Activated CD8-positive, alpha-beta memory T cell treated with anti-CD3 and anti-CD28 coated beads, Interleukin-2, amount 10 ng/mL, durations not matched to agents 7 days and 5 days (primary cell): ENCODE measurements at regions not wholly inside any gene's neighbourhood (a gene's known extent, or its start where the extent isn't known, plus 50 kb on each side); places are given as distances from the start of the nearest gene placed in this dataset.

Experiments
- ATAC-seq: fragments of 150-1000 bp; cut with Tn5 transposase; one replicate; pipeline ENCODE4 v1.10.0; 2021; ENCODE audit warnings: moderate library complexity
- CTCF ChIA-PET: fragments of 350-600 bp; sonication (Branson Sonifier 250); formaldehyde crosslinking; loops from one replicate; lab custom pipeline; 2021; ENCODE audit warnings: antibody characterized with exemption; lab: Charles Lee
- DNase-seq: peaks from one replicate; pipeline ENCODE4 v3.0.0-alpha.2; 2020
- H3K27ac Mint-ChIP-seq: one replicate; pipeline ENCODE4 v1.8.0; 2021; ENCODE audit warnings: mild to moderate bottlenecking, mixed read lengths
- H3K27me3 Mint-ChIP-seq: one replicate; pipeline ENCODE4 v1.8.0; 2021; ENCODE audit warnings: mixed read lengths
- H3K36me3 Mint-ChIP-seq: one replicate; pipeline ENCODE4 v1.8.0; 2021; ENCODE audit warnings: mild to moderate bottlenecking, mixed read lengths
- H3K4me1 Mint-ChIP-seq: one replicate; pipeline ENCODE4 v1.8.0; 2021; ENCODE audit warnings: mixed read lengths
- H3K4me3 Mint-ChIP-seq: one replicate; pipeline ENCODE4 v1.8.0; 2021; ENCODE audit warnings: mild to moderate bottlenecking, moderate library complexity, mixed read lengths
- H3K9me3 Mint-ChIP-seq: one replicate; pipeline ENCODE4 v1.8.0; 2022; ENCODE audit warnings: low read depth, mixed read lengths

GRCh38 chr18:57970356-57971095, 73.5 kb upstream of the NEDD4L start:
- no peak for DNase-seq
- CTCF ChIA-PET: no interaction called here
- Mint-ChIP-seq H3K4me1 (peaks cover 11% of the 10 kb centered on the region), H3K36me3 (no peaks in the 10 kb centered on the region), H3K9me3 (no peaks in the 10 kb centered on the region), H3K27ac (no peak overlapping the region), H3K27me3 (peaks cover 8% of the 10 kb centered on the region), H3K4me3 (no peak overlapping the region)
- no peak for ATAC-seq

GRCh38 chr18:57969824-57970223, 74.2 kb upstream of the NEDD4L start:
- Mint-ChIP-seq H3K9me3 (no peaks in the 10 kb centered on the region), H3K4me1 (peaks cover 11% of the 10 kb centered on the region), H3K27ac (no peak overlapping the region), H3K36me3 (no peaks in the 10 kb centered on the region), H3K4me3 (no peak overlapping the region), H3K27me3 (peaks cover 14% of the 10 kb centered on the region)
- CTCF ChIA-PET: no interaction called here
- DNase-seq (peak; percentile 43), ATAC-seq (no peak)

GRCh38 chr18:57965246-57965645, 78.8 kb upstream of the NEDD4L start:
- H3K4me3 Mint-ChIP-seq: no peak overlapping the region
- no peak for DNase-seq
- ATAC-seq: no peak
- CTCF ChIA-PET: no interaction called here
- H3K27me3 Mint-ChIP-seq: peaks cover 18% of the 10 kb centered on the region
- no peak overlapping the region for H3K27ac Mint-ChIP-seq
- peaks cover 11% of the 10 kb centered on the region for H3K4me1 Mint-ChIP-seq
- H3K36me3 Mint-ChIP-seq: no peaks in the 10 kb centered on the region
- H3K9me3 Mint-ChIP-seq: no peaks in the 10 kb centered on the region

- Mint-ChIP-seq H3K36me3 (no peaks in the 10 kb centered on the region), H3K4me3 (no peak overlapping the region), H3K27ac (no peak overlapping the region), H3K27me3 (peaks cover 25% of the 10 kb centered on the region), H3K4me1 (no peaks in the 10 kb centered on the region), H3K9me3 (no peaks in the 10 kb centered on the region)
- DNase-seq (no peak), ATAC-seq (no peak)
- CTCF ChIA-PET: interaction anchor here (0.7 kb wide), 1 partner anchor 11 kb away, joined by 3 read pairs; no protein-coding TSS in a partner anchor
Measured at GRCh38 chr18:57961876-57962505, 82.0 kb upstream of the NEDD4L start.

- CTCF ChIA-PET: interaction anchor here (0.7 kb wide), 1 partner anchor 10 kb away, joined by 3 read pairs; no protein-coding TSS in a partner anchor
- Mint-ChIP-seq H3K4me1 (no peaks in the 10 kb centered on the region), H3K36me3 (no peaks in the 10 kb centered on the region), H3K4me3 (no peak overlapping the region), H3K27ac (no peak overlapping the region), H3K9me3 (no peaks in the 10 kb centered on the region), H3K27me3 (peaks cover 25% of the 10 kb centered on the region)
- DNase-seq (no peak), ATAC-seq (no peak)
Measured at GRCh38 chr18:57961411-57961810, 82.6 kb upstream of the NEDD4L start.

- no peak for ATAC-seq
- CTCF ChIA-PET: no interaction called here
- no peak for DNase-seq
- H3K4me1 Mint-ChIP-seq: no peaks in the 10 kb centered on the region
- peaks cover 17% of the 10 kb centered on the region for H3K27me3 Mint-ChIP-seq
- no peaks in the 10 kb centered on the region for H3K36me3 Mint-ChIP-seq
- no peaks in the 10 kb centered on the region for H3K9me3 Mint-ChIP-seq
- H3K4me3 Mint-ChIP-seq: no peak overlapping the region
- no peak overlapping the region for H3K27ac Mint-ChIP-seq
Measured at GRCh38 chr18:57959278-57959677, 84.7 kb upstream of the NEDD4L start.

- DNase-seq (no peak), ATAC-seq (no peak)
- Mint-ChIP-seq H3K27me3 (peaks cover 17% of the 10 kb centered on the region), H3K9me3 (no peaks in the 10 kb centered on the region), H3K36me3 (no peaks in the 10 kb centered on the region), H3K4me1 (no peaks in the 10 kb centered on the region), H3K4me3 (no peak overlapping the region), H3K27ac (no peak overlapping the region)
- CTCF ChIA-PET: no interaction called here
Measured at GRCh38 chr18:57957210-57957609, 86.8 kb upstream of the NEDD4L start.

- CTCF ChIA-PET: no interaction called here
- H3K36me3 Mint-ChIP-seq: no peaks in the 10 kb centered on the region
- DNase-seq: no peak
Measured at GRCh38 chr18:57956491-57956890, 87.5 kb upstream of the NEDD4L start.

GRCh38 chr18:57954935-57955334, 89.1 kb upstream of the NEDD4L start:
- no peak overlapping the region for H3K27ac Mint-ChIP-seq
- H3K4me1 Mint-ChIP-seq: no peaks in the 10 kb centered on the region
- no peaks in the 10 kb centered on the region for H3K36me3 Mint-ChIP-seq
- H3K9me3 Mint-ChIP-seq: no peaks in the 10 kb centered on the region
- CTCF ChIA-PET: no interaction called here
- no peak for ATAC-seq
- H3K4me3 Mint-ChIP-seq: no peak overlapping the region
- peaks cover 6% of the 10 kb centered on the region for H3K27me3 Mint-ChIP-seq
- no peak for DNase-seq

More at GRCh38 chr18:57956491-57956890, 87.5 kb upstream of the NEDD4L start:
- H3K4me1 Mint-ChIP-seq: no peaks in the 10 kb centered on the region
- peaks cover 16% of the 10 kb centered on the region for H3K27me3 Mint-ChIP-seq
- no peak overlapping the region for H3K4me3 Mint-ChIP-seq
- H3K9me3 Mint-ChIP-seq: no peaks in the 10 kb centered on the region
- H3K27ac Mint-ChIP-seq: no peak overlapping the region
- ATAC-seq: no peak

- peaks cover 2% of the 10 kb centered on the region for H3K27me3 Mint-ChIP-seq
- no peak overlapping the region for H3K4me3 Mint-ChIP-seq
- H3K4me1 Mint-ChIP-seq: no peaks in the 10 kb centered on the region
- CTCF ChIA-PET: no interaction called here
- H3K9me3 Mint-ChIP-seq: no peaks in the 10 kb centered on the region
- no peaks in the 10 kb centered on the region for H3K36me3 Mint-ChIP-seq
- ATAC-seq (no peak), DNase-seq (no peak)
- no peak overlapping the region for H3K27ac Mint-ChIP-seq
Measured at GRCh38 chr18:57953883-57954282, 90.1 kb upstream of the NEDD4L start.

GRCh38 chr18:57951999-57952774, 91.8 kb upstream of the NEDD4L start:
- CTCF ChIA-PET: no interaction called here
- ATAC-seq: no peak
- H3K4me3 Mint-ChIP-seq: no peak overlapping the region
- no peak for DNase-seq
- no peaks in the 10 kb centered on the region for H3K27me3 Mint-ChIP-seq
- H3K36me3 Mint-ChIP-seq: no peaks in the 10 kb centered on the region
- H3K4me1 Mint-ChIP-seq: no peaks in the 10 kb centered on the region
- no peak overlapping the region for H3K27ac Mint-ChIP-seq
- H3K9me3 Mint-ChIP-seq: no peaks in the 10 kb centered on the region

- CTCF ChIA-PET: interaction anchor here (0.5 kb wide), 1 partner anchor 11 kb away, joined by 3 read pairs; no protein-coding TSS in a partner anchor
- Mint-ChIP-seq H3K27me3 (no peaks in the 10 kb centered on the region), H3K4me3 (no peak overlapping the region), H3K36me3 (no peaks in the 10 kb centered on the region), H3K9me3 (no peaks in the 10 kb centered on the region), H3K27ac (no peak overlapping the region), H3K4me1 (no peaks in the 10 kb centered on the region)
- ATAC-seq: no peak
- no peak for DNase-seq
Measured at GRCh38 chr18:57951117-57951796, 92.8 kb upstream of the NEDD4L start.

GRCh38 chr18:57950542-57950941, 93.5 kb upstream of the NEDD4L start:
- CTCF ChIA-PET: interaction anchor here (0.5 kb wide), 1 partner anchor 11 kb away, joined by 3 read pairs; no protein-coding TSS in a partner anchor
- no peaks in the 10 kb centered on the region for H3K27me3 Mint-ChIP-seq
- no peak overlapping the region for H3K27ac Mint-ChIP-seq
- no peak for DNase-seq
- no peaks in the 10 kb centered on the region for H3K36me3 Mint-ChIP-seq
- no peaks in the 10 kb centered on the region for H3K9me3 Mint-ChIP-seq
- H3K4me3 Mint-ChIP-seq: no peak overlapping the region
- ATAC-seq: no peak
- H3K4me1 Mint-ChIP-seq: no peaks in the 10 kb centered on the region
